Erythroblast (primary cell): ENCODE measurements at regions not wholly inside any gene's neighbourhood (a gene's known extent, or its start where the extent isn't known, plus 50 kb on each side); places are given as distances from the start of the nearest gene placed in this dataset.
"Not testable (repeated sequence)": the region's sequence is repeated elsewhere in the genome, so short reads cannot be mapped to it uniquely, and the experiment has no call there.

Experiments used
- DNase-seq, 2 experiments: peaks; one replicate each; lab custom pipeline; 2025; lab: John Stamatoyannopoulos, UW
- GATA1 ChIP-seq: IDR thresholded peaks from 2 replicates; pipeline ENCODE4 v1.6.1; 2011; ENCODE audit warnings: low read depth, mild to moderate bottlenecking, control low read depth, low read length, moderate library complexity
- POLR2A ChIP-seq: IDR thresholded peaks from 2 replicates; pipeline ENCODE4 v1.6.1; 2011; ENCODE audit warnings: mild to moderate bottlenecking, low read length

GRCh38 chr1:69086148-69086547 is 481.6 kb upstream of the LRRC7 start:
- TF ChIP-seq POLR2A (no peak), GATA1 (no peak)

DNA sequence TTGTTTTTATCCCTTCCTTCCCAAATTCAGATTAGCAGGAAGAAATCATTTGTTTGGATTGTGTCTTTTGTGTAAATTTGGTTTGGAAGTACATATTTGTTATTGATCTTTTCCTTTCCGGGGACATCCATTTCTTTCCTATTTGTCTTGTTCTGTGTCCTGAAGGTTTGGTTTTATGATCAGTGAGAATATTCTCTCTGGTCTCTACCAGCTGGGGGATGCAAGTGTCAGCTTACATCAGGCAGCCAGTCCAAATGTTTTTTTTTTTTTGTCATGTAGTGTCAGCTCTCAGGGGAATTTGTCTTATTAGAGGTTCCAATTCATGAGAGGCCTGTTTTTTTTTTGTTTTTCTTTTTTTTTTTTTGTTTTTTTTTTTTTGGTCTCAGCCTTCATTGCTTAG is 479.2 kb upstream of the LRRC7 start:
- no peak for DNase-seq
- TF ChIP-seq GATA1 = no peak
- no peak for TF ChIP-seq POLR2A

More at GRCh38 chr1:69086148-69086547, 481.6 kb upstream of the LRRC7 start:
- no peak for DNase-seq

DNA sequence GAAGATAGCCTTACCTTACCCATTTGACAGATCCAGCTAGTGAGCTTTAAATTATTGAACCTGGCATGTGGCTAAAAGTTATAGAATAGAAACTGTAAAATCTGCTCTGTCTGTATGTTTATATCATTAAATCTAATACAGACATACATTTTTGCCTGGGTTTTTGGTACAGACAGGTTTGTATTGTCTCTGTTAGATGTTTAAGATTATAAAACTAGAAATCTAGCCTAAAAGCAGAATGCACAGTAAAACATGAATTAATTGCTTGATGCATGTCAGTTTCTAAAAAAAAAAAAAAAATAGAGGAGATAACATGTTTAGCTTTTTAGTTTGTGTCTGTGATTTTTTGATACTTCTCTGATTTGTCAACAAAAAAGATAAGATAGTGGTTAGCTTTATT is 477.6 kb upstream of the LRRC7 start:
- no peak for DNase-seq
- TF ChIP-seq GATA1 (no peak), POLR2A (no peak)

DNA sequence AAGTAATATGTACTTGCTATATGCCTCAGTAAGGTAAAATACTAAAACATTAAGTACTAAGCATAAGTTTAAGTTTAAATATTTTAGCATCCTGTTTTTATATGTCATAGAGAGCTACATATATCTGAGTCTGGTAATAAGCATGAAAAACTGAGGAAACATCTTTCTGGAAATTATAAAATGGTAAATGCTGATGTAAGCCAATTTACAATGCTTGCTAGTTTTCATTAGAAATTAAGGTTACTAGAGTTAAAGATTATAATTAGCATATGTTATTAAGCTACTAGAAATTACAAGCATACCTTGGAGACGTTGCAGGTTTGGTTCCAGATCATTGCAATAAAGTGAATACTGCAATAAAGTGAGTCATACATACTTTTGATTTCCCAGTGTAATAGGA is 477.0 kb upstream of the LRRC7 start:
- DNase-seq = no peak
- TF ChIP-seq GATA1 = no peak
- no peak for TF ChIP-seq POLR2A

GRCh38 chr1:69102058-69102457 is 465.7 kb upstream of the LRRC7 start:
- not testable (repeated sequence) for DNase-seq

DNA sequence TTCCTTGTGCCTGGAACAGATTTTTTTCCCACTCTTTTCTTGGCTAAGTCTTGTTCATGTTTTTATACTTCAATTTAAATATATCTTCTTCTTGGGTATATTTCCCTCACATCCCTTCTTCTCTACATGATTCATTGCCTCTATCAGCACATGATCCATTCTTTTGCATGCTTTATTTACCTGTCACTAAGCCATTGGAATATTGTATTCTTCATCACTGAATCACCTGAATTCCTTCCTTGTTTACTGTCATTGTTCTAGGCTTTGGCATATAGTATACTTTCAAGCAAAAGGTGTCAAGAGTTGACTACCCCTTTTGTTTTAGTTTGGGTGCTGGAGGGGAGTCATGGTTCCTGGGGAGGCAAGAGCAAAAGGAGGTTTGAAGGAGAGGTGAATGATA is 464.5 kb upstream of the LRRC7 start:
- DNase-seq = no peak
- TF ChIP-seq POLR2A = no peak
- no peak for TF ChIP-seq GATA1

DNA sequence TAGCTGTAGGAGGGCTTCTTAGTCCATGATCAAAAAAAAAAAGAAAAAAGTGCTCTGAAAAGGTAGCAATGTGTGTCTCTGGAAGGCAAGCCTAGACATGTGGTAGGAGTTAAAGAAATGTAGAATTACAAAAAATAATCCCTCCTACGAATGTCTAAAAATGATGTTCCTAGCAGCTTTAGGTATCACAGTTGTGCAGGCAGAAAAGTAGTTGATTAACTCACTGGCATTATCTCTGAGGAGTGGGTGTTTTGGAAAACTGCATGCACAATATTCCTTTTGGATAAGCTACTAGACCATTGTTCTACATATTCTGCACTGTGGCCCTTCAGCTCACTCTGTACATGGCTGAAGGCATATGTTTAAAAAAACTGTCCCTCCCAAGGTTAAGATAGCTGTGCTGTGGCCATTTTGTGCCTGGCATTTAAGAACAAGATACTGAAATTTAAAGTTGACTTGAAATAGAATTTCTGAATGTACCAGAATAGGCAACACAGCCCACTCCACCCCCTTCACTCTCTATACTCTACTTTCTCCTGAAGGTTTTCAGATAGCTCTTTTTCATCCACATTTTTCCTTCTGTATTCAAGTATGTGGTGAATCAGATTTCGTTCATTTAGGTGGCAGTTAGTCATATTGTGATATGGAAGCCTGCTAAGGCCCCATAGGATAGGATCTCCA is 463.9 kb upstream of the LRRC7 start:
- TF ChIP-seq POLR2A (no peak), GATA1 (no peak)
- DNase-seq = no peak

- TF ChIP-seq GATA1 (no peak), POLR2A (no peak)
- DNase-seq = no peak
Observed at GRCh38 chr1:69104894-69105293, 462.8 kb upstream of the LRRC7 start.

- DNase-seq = no peak
- no peak for TF ChIP-seq GATA1
Observed at GRCh38 chr1:69109277-69109676, 458.4 kb upstream of the LRRC7 start.

DNA sequence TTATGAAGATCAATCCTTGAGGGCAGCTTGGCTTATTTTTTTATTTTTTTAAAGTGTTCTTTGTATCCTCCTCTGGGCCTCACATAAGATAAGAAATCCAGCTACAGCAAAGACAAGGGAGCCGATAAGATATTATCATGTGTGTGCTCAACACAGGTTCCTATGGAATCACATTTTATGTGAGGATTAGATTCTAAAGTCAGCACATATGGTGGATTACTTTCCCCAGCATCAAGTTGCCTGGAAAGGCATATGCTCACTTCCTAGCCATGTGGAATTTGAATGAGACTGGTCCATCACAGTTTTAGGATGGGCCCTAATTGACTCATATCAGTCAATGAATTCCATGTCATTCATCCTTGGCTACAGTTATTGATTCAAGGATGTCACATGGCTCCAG is 456.9 kb upstream of the LRRC7 start:
- DNase-seq = no peak

DNA sequence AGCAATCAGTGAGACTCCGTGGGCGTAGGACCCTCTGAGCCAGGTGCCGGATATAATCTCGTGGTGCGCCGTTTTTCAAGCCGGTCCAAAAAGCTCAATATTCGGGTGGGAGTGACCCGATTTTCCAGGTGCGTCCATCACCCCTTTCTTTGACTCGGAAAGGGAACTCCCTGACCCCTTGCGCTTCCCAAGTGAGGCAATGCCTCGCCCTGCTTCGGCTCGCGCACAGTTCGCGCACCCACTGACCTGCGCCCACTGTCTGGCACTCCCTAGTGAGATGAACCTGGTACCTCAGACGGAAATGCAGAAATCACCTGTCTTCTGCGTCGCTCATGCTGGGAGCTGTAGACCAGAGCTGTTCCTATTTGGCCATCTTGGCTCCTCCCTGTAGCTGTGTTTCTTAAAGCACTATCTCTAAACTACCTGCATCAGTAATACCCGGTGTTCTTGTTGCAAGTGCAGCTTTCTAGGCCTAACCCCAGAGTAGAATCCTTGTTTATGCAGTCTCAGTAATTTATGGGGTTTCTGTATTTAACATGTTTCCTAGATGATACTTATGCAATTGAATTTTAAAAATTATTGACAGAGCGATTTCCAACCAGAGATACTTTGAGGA is 447.5 kb upstream of the LRRC7 start:
- DNase-seq = not testable (repeated sequence)

More for the DNA sequence above, 456.9 kb upstream of the LRRC7 start:
- TF ChIP-seq GATA1 (no peak), POLR2A (no peak)

- DNase-seq = no peak
- TF ChIP-seq GATA1 (no peak), POLR2A (no peak)
Observed at GRCh38 chr1:69120817-69121216, 446.9 kb upstream of the LRRC7 start.

- DNase-seq = no peak
- TF ChIP-seq POLR2A = no peak
- TF ChIP-seq GATA1 = no peak
Observed at GRCh38 chr1:69121723-69122122, 446.0 kb upstream of the LRRC7 start.

DNA sequence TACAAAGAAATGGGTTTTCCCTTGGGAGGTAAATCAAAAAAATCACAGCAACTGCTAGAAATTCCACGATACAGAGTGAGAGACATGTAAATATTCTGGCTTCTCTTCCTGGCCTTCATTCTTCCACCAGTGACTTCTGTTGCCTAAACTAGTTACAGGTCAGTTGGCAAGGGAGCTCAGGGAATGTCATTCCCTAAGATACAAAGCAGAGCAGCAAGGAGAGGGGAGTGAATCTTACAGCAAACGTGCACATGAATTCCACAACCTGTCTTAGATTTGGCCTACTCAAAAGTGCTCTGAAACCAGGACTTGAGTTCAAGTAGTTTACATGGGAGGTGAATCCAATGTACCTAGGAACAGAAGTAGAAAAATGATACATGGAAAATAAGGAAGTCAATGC is 445.3 kb upstream of the LRRC7 start:
- no peak for DNase-seq
- no peak for TF ChIP-seq POLR2A
- no peak for TF ChIP-seq GATA1

- TF ChIP-seq GATA1 = no peak
- no peak for TF ChIP-seq POLR2A
- no peak for DNase-seq
Observed at GRCh38 chr1:69123486-69123885, 444.2 kb upstream of the LRRC7 start.

GRCh38 chr1:69126796-69127195 is 440.9 kb upstream of the LRRC7 start:
- TF ChIP-seq GATA1 (no peak), POLR2A (no peak)
- no peak for DNase-seq
